ENCODE measurements at regions not wholly inside any gene's neighbourhood (a gene's known extent, or its start where the extent isn't known, plus 50 kb on each side); places are given as distances from the start of the nearest gene placed in this dataset.

DNA sequence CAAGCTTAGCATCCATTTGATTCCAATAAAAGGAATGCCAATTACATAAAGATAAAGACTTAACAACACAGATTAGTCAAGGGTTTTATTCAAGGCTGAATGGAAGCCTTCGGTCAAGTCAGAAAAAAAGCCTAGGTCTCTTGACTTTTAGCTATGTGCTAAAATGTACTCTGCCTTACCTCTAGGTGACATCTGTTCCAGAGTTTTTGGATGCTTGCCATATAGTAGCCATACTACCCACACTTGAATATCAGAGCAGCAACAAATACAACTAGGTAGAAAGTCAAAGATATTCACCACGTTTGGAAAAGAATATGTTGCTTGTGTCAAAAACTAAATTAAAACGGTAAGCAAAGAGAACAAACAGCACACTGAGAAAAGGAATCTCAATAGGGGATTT, 484.7 kb downstream of the ELAVL2 start:
- FAIRE-seq = no peak

DNA sequence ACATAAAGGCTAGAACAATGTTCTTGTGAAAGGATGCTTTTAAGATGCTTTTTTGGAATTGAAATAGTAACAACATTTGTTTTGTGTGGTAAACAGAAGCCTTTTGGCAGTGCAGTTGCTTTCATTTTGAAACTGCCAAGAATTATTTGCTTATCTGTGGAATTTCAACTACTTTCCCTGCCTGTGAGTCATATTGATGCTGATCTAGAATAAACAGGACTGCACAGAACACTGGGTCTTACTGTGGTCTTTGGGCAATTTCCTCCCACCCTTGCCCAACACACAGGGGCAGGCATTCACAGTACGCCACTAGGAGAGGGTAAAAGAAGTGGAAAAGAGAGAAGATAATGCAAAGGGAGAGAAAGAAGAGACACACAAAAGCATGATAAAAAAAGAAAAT, 483.7 kb downstream of the ELAVL2 start:
- FAIRE-seq = no peak

DNA sequence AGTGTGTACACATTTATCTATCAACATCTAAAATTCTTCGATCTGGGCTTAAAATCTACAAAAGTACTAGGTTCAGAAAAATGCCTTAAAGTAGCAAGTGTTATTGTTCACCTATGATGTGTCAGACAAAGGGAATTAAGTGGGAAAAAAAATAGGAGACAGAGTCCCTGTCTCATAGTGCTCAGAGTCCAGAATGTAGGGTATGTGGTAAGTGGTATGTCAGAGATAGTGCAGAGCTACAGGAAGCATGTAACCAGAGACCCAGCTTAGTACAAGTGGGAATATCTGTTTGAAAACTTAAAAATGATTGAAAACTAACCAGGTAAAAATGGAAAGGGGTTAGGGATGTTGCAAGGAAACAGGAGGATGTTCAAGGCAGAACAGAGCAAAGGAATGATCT, 482.8 kb downstream of the ELAVL2 start:
- no peak for FAIRE-seq

DNA sequence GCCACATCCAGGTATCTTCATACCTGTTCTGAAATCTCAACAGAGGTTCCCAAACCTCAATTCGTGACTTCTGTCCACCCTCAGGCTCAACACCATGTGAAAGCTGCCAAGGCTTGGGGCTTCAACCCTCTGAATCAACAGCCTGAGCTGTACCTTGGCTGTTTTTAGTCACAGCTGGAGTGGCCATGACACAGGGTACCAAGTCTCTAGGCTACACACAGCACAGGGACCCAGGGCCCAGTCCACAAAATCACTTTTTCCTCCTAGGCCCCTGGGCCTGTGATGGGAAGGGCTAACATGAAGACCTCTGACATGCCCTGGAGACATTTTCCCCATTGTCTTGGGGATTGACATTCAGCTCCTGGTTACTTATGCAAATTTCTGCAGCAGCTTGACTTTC, 464.9 kb downstream of the ELAVL2 start:
- no peak for FAIRE-seq

DNA sequence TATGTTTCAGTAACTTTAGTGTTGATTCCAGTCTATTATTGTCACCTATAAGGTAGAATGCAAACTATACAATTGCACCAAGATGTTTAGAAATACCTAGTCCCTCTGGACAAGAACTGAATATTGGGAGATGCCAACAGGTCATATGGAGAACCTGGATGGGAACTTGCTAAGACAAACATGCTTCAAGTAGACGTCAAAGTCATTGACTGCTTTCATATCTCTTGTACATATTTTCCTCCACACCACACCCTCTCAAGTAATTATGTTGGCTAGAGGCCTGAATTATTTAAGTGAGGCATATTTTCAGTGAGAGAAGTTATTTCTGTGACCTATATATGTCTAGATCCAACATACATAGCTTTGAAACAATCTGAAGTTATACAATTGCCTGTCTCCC, 453.3 kb downstream of the ELAVL2 start:
- no peak for FAIRE-seq

DNA sequence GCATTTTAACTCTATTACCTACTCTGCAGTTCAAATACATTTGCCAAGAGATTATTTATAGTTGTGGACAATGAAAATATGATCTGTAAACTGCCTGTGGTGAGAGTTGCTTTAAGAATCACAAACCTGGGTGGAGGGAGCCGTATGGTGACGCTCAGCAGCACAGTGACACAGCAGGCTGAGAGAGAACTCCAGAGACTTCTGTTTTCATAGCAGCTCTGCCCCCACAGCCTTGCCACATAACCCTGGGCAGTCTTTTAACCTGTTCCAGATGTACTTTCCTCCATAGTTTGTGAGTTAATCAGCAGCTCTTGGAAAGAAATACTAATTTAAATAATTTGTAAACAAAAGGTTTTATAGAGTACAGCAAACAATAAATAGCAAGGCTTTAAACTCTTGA, 450.5 kb downstream of the ELAVL2 start:
- FAIRE-seq = no peak

DNA sequence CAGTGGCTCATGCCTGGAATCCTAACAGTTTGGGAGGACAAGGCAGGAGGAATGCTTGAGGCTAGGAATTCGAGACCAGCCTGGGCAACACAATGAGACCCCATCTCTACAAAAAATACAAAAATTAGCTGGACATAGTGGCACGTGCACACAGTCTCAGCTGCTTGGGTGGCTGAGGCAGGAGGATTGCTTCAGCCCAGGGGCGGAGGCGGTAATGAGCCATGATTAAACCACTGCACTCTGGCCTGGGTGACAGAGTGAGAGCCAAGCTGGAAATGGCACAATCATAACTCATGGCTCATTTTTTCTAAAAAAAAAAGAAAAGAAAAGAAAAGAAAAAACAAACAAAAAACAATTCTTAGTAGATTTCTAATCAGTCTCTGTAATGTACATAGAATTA, 446.2 kb downstream of the ELAVL2 start:
- no peak for FAIRE-seq

DNA sequence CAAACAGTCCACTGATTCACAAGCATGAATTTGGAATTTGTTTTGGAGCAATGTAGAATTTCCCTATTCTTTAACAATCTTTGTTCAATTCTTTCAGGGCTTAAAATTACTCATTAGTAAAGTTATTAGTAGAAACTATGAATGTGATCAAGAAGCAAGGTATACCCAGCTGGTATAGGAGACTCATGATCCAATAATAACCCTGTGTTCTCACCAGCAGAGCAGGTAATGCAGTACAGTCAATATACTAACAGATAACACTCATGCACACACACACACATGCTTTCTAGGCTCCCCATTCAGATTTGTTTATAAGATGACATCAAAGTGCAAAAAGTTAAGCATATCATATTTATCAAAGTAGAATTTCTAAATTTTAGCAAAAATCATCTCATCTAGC, 445.2 kb downstream of the ELAVL2 start:
- no peak for FAIRE-seq

DNA sequence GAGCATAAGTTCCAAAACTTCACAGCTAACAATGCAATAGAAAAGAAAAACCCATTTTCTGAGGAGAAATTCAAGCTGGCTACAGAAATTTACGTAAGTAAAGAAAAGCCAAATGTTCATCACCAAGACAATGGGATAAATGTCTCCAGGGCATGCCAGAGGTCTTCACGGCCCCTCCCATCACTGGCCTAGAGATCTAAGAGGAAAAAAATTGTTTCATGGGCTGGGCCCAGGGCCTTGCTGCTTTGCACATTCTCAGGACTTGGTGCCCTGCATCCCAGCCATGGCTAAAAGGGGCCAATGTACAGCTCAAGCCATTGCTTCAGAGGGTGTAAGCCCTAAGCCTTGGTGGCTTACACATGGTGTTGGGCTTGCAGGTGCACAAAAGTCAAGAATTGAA, 443.6 kb downstream of the ELAVL2 start:
- FAIRE-seq = no peak

DNA sequence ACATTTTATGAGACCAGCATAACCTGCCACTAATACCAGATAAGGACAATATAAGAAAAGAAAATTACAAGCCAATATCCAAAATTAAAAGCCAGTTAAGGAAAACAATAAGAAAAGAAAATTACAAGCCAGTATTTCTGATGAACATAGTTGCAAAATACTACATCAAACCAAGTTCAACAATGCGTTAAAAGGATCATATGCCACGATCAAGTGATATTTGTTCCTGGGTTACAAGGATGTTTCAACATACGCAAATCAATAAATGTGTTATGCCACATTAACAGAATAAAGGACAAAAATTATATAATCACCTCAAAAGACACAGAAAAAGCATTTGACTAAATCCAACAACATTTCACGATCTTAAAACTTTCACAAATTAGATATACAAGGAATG, 431.9 kb downstream of the ELAVL2 start:
- FAIRE-seq = no peak

DNA sequence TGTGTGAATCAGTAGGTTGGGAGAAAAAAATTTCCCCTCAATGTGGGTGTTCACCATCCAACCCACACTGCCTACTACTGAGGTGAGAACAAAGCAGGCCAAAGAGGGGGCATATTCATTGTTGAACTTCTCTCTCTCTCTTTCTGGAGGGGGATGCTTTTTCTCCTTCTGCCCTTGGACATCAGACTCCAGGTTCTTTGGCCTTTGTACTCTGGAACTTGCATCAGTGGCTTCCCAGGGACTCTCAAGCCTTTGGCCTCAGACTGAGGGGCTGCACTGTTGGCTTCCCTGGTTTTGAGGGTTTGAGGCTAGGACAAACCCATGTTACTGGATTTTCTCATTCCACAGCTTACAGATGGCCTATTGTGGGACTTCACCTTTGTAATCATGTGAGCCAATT, 417.2 kb downstream of the ELAVL2 start:
- FAIRE-seq = no peak

DNA sequence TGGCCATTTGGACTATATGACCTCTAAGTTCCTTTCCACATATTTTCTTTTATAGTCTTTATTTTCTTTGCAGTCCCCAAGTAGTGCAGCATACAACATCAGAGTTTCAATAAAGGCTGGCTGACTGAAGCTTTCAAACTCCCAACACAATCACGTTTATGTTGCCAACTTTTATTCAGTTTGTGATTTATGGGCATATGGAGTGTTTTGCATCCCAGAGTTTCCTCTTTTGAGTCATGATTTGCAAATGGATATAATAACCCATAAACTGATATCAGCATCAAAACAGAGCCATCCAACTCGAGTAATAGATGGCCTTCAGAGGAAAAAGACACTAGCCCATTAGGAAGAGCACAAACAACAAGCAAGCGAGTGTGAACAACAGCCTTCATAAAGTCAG, 414.0 kb downstream of the ELAVL2 start:
- no peak for FAIRE-seq

DNA sequence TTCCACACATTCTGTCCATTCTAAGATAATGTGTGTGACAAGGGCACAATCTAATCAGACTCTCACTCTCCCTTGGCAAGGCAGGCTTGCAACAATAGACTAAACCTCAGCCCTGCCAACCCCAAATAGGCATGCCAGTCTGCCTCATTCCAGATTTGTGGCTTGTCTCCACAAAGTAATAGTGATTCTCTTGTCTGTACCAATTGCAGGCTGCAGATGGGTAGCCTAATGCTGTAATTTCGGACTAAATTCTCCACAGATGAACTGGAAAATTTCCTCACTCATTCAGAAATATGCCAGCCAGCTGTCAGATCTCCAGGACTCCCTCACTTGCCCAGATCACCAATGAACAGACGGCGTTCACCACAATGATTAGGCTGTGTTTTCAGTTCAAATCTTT, 413.6 kb downstream of the ELAVL2 start:
- FAIRE-seq = no peak

DNA sequence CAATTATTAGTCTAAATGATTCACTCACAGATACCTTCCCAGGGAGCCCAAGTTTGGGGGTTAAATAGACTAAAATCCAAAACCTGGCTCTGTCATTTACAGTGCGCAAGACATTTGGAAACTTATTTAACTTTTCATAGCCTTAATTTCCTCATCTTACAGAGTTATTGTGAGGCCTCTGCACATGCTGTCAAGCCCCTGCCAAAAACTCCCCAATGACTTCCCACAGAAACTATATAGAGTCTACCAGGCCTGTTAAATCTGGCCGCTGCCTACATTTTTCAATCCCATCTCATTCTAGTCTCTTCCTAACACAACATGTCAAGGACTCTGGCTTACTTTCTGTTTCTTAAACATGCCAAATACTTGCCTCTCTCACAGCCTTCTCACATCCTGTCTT, 412.5 kb downstream of the ELAVL2 start:
- no peak for FAIRE-seq

DNA sequence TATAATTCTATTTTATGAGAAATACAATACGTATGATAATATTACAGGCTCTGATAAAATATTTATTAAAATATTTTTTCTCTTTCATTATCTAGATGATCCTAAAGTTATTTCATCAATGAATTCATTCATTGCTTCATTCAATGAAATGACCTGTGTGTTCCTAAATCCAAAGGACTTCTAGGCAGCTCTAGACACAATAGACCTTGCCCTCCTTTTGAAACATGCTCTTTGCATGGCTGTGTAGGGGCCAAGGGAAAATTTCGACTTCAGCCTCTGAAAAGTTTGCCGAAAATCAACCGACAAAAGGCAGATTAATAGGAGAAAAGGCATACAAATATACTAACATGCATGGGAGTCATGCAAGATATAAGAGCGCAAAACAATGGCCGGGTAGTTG, 402.0 kb downstream of the ELAVL2 start:
- FAIRE-seq = no peak

DNA sequence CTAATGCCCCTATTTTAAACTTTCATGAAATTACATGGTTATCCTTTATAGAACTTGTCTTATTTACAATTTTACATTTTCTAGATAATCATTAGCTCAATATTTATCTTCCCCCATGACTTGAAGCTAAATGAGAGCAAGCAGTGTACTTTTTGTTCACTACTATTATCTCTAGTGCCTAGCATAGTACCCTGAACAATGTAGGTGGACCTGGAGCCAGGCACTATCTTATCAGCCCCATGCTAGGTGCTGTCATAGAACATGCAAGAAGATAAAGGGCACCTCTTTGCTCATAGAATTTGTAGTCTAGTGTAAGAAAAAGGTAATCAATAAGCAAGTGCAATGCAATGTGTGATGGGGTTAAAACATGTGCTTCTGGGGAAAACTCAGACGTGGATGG, 399.9 kb downstream of the ELAVL2 start:
- no peak for FAIRE-seq

DNA sequence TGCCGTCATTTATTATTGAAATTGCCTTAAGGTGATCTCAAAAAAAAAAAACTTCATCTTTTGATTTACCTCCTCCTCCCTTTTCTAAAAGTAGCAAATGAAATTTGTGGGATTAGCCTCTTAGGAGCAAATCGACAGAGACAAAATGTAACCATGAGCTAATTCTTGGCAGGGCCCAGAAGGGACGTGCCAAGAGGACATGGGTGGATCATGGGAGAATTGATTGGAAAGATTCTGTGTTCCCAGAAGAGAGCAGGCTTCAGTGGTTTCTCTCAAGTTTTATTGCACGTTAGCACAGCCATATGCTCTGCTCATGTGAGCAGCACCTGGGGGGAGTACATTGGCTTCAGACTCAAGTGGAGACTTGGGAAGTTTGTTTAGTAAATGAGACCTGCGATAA, 394.6 kb downstream of the ELAVL2 start:
- no peak for FAIRE-seq

DNA sequence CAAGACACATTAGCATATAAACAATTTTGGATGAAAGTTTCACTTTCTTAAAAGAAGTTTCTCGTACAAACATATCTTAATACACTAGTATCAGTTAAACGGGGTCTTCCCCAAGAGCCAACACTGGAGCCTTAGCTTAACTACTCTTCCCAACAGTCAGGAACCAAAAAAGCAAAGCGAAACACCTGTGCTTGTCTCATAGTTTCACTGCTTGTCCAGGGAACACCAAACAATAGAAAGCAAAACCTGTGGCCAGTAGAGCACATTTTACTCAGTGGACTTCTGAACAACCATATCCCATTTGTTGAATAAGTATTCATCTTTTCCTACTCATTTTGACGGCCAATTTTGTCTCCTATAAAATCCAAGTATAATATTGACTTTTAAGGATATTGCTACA, 391.4 kb downstream of the ELAVL2 start:
- no peak for FAIRE-seq

DNA sequence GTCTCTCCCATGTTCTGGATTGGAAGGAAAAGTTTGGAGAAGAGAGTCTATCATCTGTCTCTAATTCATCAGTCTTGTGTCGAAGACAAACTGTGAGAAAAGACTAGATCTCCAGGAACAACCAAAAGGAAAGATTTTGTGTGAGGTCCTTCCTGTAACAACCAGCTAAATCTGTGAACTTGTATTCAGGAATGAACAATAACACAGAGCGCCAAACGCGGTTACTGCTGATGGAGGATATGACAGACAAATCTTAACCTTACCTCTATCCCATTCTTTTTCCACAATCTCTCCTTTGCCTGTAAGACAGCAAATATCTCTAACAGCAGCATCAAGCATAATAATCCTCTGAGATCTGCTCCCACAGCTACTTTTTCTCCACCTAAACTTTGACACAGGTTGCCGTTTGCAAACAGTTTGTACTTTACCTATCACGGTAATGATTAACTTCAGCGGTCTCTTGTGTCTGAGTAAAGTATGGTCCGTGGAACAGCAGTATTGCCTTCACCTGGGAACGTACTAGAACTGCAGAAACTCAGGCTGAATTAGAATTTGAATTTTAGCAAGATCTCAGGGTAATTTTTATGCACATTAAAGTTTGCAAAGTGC, 387.6 kb downstream of the ELAVL2 start:
- no peak for FAIRE-seq

DNA sequence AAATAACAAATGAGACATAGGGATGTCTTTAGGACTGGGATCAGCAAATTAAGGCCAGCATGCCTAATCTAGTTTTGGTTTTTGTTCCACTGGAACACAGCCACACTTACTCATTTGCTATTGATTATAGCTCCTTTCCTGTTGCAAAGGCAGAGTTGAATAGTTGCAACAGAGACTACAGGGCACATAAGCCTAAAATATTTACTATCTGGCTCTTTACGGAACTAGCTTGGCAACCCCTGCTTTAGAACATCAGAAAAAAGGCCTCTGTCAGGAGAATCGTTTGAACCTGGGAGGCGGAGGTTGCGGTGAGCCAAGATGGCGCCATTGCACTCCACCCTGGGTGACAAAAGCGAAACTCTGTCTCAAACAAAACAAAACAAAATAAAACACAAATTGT, 384.8 kb downstream of the ELAVL2 start:
- FAIRE-seq = no peak

DNA sequence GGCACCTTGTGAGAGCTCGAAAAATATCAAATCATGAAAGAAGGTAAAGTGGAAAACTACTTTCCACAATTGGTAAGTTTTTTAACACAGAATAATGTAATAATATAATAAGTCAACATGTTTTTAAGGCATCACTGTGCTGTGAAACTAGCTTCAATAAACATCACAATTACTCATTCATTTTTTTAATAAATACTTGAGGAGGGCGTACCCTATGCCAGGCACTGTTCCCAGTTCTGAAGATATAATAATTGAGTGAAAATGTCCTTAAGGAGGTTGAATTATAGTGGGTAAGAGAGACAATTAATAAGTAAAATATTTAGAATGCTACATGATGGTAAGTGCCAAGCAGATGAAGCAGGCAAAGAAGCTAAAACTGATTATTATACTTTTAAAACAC, 381.4 kb downstream of the ELAVL2 start:
- no peak for FAIRE-seq

DNA sequence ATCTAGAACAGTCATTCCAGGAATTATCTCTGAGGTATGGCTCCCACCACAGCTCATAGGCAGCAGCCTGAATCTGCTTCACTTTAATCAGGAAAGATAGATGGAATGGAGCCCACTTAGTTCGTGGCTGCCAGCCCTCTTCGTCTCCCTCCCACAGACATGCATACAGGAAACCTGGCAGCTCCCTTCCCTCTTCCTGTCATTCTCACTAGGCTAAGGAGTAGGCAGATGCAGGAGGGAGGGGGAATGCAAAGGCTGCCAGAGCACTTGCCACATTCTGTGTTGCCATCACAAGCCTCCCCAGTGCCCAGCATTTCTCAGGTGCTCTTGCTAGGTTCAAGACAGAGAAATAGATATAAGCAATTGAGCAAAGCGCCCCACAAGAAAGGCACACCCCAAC, 378.9 kb downstream of the ELAVL2 start:
- FAIRE-seq = no peak

DNA sequence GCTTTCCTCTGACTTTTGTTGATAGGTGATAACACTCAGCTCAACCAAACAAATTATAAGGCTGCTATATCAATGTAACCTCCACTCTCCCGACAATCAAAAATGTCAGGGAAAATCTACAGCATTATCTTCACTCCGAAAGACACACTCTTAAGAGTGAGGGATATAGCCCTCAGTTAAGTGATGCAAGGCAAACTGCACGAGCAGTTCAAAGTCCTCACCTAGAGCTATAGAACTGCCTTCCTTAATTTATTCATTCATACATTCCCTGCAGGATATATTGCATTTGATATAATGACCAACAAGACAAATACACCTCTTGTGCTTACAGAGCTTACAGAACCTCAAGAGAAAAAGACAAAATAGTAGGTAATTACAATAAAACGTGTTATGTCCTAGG, 378.1 kb downstream of the ELAVL2 start:
- FAIRE-seq = no peak

DNA sequence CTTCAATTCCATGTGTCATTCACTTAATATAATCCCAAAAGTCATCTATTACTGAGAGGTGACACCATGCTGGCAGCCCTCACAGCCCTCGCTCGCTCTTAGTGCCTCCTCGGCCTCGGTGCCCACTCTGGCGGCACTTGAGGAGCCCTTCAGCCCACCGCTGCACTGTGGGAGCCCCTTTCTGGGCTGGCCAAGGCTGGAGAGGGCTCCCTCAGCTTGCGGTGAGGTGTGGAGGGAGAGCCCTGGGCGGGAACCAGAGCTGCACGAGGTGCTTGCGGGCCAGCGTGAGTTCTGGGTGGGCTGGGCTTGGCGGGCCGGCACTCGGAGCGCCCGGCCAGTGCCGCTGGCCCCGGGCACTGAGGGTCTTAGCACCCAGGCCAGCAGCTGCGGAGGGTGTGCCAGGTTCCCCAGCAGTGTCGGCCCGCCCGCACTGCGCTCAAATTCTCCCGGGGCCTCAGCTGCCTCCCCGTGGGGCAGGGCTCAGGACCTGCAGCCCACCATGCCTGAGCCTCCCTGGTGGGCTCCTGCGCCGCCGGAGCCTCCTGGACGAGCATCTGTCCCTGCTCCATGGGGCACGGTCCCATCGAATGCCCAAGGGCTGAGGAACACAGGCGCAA, 374.1 kb downstream of the ELAVL2 start:
- no peak for FAIRE-seq

DNA sequence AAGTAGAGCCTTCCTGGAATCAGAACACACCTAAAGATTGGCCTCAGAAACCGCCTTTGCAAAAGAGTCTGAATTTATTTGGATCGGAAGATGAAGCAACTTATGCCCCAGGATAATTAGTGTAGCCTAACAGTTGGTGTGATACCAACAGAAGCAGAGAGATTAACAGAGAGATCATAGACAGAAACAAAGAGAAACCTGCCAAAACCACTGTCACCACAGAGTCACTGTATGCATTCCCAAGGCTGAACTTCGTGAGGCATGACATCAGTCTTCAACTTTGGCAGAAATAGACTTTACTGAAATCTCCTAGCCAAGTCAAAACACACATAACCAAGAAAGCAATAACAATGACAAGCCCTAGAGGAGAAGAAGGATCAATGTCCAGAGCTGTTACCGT, 361.8 kb downstream of the ELAVL2 start:
- no peak for FAIRE-seq

DNA sequence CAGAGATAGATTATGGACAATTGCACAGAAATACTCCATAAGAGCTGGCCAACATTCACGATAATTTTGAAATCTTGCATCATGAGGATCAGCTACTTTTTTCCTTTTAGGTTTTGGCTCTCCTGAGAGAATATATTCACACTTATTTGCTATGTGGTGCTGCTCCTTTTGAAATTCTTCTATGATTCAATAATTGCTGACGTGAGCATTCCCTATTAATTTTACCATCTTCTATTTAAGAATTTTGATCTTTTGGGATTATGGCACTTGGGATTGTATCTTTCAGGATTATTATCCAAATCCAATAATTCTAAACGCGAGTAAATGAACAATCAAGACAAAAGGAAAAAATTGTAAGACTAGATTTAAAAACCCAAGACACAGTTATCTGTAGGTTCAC, 358.8 kb downstream of the ELAVL2 start:
- FAIRE-seq = no peak

Measured in TTC549 (cell line).